GM13976 (cell line): ENCODE measurements at regions not wholly inside any gene's neighbourhood (a gene's known extent, or its start where the extent isn't known, plus 50 kb on each side); places are given as distances from the start of the nearest gene placed in this dataset.

Source experiments
- DNase-seq: peaks from one replicate; pipeline ENCODE4 v3.0.0; 2012; ENCODE audit warnings: low spot score
- in situ Hi-C: fragments of 300-500 bp; cut with MboI; formaldehyde crosslinking; loops from one replicate; pipeline ENCODE4 v1.12.0; 2022; ENCODE audit warnings: low sequenced_read_pairs, mixed read lengths, inconsistent platforms; ENCODE audit not compliant: unreplicated experiment
- TF ChIP-seq, protein P1 (sequence below): IDR thresholded peaks from 2 replicates; pipeline ENCODE4 v1.5.1; 2012; ENCODE audit warnings: borderline replicate concordance, mild to moderate bottlenecking; ENCODE audit not compliant: insufficient read depth; ENCODE audit errors: extremely low read depth, missing control alignments, control extremely low read depth

DNA sequence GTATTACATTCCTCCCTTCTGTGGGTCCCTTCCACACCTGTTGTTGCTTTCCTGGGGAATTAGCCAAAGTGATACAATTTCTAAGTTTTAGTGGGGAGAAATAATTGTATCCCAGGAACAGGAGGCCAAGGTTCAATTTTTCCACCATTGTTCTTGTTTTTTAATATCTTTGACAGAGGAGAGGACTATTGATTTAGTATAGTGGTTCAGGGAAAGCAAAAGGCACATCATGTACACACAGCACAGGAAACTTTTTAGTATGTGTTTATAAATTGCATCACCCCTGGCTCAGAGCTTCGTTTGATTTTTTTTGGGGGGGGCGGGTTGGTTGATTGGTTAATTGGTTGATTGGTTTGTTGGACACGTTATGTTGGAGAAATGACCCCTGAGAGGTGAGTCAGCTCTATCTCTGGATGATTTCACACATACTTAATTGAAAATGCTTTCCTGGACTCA lies 431.6 kb downstream of the PID1 start:
- in situ Hi-C loops, result no loop called here
- DNase-seq, result no peak

GRCh38 chr2:228838819-228839218 lies 432.3 kb downstream of the PID1 start:
- TF ChIP-seq, protein P1, sequence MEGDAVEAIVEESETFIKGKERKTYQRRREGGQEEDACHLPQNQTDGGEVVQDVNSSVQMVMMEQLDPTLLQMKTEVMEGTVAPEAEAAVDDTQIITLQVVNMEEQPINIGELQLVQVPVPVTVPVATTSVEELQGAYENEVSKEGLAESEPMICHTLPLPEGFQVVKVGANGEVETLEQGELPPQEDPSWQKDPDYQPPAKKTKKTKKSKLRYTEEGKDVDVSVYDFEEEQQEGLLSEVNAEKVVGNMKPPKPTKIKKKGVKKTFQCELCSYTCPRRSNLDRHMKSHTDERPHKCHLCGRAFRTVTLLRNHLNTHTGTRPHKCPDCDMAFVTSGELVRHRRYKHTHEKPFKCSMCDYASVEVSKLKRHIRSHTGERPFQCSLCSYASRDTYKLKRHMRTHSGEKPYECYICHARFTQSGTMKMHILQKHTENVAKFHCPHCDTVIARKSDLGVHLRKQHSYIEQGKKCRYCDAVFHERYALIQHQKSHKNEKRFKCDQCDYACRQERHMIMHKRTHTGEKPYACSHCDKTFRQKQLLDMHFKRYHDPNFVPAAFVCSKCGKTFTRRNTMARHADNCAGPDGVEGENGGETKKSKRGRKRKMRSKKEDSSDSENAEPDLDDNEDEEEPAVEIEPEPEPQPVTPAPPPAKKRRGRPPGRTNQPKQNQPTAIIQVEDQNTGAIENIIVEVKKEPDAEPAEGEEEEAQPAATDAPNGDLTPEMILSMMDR, result no peak

More for the DNA sequence above, 431.6 kb downstream of the PID1 start:
- TF ChIP-seq, protein P1, result no peak

DNA sequence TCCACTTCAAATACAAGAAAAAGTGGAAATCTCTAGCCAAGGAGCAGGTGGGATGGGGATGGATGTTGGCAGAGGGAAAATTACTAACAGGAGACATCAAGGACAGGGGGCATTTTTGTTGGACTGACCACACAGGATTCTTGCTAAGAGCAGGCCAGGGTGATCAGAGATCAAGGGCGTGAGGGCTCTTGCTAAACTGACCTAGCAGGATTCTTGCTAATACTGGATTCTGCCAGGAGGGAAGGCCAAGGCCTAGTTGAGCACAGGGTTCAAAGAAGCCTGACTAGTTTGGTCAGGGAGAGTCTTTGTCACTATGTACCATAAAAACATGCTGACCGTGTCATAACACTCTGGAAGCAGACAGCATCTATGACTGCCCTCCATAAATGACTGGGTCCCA lies 442.7 kb downstream of the PID1 start:
- TF ChIP-seq, protein P1, result no peak
- DNase-seq, result no peak
- in situ Hi-C loops, result no loop called here

More at GRCh38 chr2:228838819-228839218, 432.3 kb downstream of the PID1 start:
- no peak for DNase-seq
- in situ Hi-C loops, result no loop called here

DNA sequence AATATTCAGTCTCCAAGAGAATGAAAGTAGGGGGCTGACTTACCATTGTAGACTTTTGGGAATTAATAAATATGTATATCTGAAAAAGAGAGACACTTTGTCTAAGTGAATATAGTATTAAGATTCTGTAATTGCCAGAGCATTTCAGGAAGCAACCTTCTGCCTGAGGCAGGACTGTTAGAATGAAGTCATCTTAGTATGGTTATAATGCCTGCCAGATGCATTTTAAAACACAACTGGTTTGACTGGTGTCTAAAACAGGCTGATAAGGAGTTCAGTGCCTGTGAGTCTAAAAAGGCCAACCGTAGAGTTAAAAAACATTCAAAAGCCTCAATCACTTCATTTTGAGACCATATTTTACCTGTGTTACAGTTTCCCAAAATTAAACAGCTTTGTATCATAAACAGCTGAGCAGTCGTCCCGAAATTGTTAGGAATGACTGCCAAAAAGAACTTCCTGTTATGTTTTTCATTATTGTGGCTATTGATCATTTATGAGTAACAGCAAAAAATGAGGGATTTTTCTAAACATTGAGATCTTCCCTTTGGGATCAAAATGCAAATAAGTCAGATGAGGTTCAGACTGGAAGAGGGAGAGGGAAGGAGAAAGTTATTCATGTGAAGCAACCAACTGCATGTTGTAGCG lies 443.9 kb downstream of the PID1 start:
- in situ Hi-C loops, result no loop called here
- no peak for DNase-seq
- TF ChIP-seq, protein P1, result no peak

DNA sequence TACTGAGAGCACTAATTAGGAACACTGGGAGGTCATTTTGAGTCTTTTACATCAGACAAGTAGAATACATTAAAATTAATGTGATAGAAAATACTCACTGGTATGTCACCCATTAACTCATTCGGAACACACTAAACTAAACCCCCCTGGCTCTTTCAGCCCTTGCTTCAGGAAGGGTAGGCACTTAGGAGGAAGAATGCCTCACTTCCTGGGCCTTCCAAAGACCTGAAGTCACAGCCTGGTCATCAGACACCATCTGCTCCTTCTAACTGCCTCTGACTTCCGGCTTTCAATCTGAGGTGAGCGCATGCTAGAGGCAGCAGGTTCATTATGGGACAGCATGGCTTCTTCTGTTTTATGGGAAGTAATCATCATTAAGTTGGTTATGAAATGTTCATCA lies 451.4 kb downstream of the PID1 start:
- DNase-seq, result no peak
- in situ Hi-C loops, result no loop called here
- TF ChIP-seq, protein P1, result no peak

GRCh38 chr2:228802181-228803071 lies 468.7 kb downstream of the PID1 start:
- in situ Hi-C loops, result no loop called here
- DNase-seq, result no peak
- TF ChIP-seq, protein P1, result no peak
